ENCODE measurements at regions not wholly inside any gene's neighbourhood (a gene's known extent, or its start where the extent isn't known, plus 50 kb on each side); places are given as distances from the start of the nearest gene placed in this dataset.

DNA sequence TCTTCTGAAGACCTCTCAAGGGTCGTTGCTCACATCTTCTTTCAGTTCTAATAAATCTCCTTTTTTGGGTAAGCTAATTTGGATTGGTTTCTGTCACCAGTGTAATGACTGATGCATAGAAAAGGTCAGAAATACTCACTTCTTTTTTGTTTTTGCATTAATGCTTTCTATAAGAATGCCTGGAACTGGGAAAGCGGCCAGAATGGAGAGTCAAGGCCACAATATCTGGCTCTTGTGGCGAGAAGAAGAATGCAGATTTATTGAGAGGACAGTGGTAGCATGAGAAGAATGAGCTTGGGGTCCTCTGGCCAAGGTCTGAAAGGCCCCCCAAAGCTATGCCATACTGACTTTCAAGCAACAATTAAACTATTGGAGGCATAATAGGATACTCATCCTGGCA lies 88.0 kb upstream of the SLC12A2 start:
- TF ChIP-seq POLR2AphosphoS5 (IDR thresholded peaks at IDR 0.05; ENCODE audit: low read depth, low read length) = no peak
- no peak for TF ChIP-seq CTCF (IDR thresholded peaks at IDR 0.05)
- TF ChIP-seq SIN3A (IDR thresholded peaks at IDR 0.05; ENCODE audit: borderline replicate concordance, insufficient read depth, low read depth, low read length) = no peak
- TF ChIP-seq, protein P1, sequence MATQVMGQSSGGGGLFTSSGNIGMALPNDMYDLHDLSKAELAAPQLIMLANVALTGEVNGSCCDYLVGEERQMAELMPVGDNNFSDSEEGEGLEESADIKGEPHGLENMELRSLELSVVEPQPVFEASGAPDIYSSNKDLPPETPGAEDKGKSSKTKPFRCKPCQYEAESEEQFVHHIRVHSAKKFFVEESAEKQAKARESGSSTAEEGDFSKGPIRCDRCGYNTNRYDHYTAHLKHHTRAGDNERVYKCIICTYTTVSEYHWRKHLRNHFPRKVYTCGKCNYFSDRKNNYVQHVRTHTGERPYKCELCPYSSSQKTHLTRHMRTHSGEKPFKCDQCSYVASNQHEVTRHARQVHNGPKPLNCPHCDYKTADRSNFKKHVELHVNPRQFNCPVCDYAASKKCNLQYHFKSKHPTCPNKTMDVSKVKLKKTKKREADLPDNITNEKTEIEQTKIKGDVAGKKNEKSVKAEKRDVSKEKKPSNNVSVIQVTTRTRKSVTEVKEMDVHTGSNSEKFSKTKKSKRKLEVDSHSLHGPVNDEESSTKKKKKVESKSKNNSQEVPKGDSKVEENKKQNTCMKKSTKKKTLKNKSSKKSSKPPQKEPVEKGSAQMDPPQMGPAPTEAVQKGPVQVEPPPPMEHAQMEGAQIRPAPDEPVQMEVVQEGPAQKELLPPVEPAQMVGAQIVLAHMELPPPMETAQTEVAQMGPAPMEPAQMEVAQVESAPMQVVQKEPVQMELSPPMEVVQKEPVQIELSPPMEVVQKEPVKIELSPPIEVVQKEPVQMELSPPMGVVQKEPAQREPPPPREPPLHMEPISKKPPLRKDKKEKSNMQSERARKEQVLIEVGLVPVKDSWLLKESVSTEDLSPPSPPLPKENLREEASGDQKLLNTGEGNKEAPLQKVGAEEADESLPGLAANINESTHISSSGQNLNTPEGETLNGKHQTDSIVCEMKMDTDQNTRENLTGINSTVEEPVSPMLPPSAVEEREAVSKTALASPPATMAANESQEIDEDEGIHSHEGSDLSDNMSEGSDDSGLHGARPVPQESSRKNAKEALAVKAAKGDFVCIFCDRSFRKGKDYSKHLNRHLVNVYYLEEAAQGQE (IDR thresholded peaks at IDR 0.05; ENCODE audit: insufficient read depth in 1 of 2, low read depth in 2 of 2, low read length in 1 of 2) = no peak
- TF ChIP-seq TCF7L2 (IDR thresholded peaks at IDR 0.05; ENCODE audit: low read depth, low read length) = no peak

Measured in Panc1 (cell line).